Ascending aorta (tissue), 2 donors: ENCODE measurements at regions not wholly inside any gene's neighbourhood (a gene's known extent, or its start where the extent isn't known, plus 50 kb on each side); places are given as distances from the start of the nearest gene placed in this dataset.

Experiments used
- DNase-seq, 2 donors: peaks; one replicate each; pipeline ENCODE4 v3.0.0-alpha.2; 2019; ENCODE audit warnings: low spot score in 2 of 2
- H3K27ac ChIP-seq, 2 donors: fragments of 200-600 bp; sonication (generic); one replicate each; pipeline ENCODE4 v1.5.1; 2016 to 2017; ENCODE audit warnings: mild to moderate bottlenecking in 1 of 2
- H3K27me3 ChIP-seq: fragments of 200-600 bp; sonication (generic); one replicate; pipeline ENCODE4 v1.5.1; 2017
- H3K36me3 ChIP-seq, 2 donors: fragments of 200-600 bp; sonication (generic); one replicate each; pipeline ENCODE4 v1.5.1; 2016
- H3K4me1 ChIP-seq, 2 donors: fragments of 200-600 bp; sonication (generic); one replicate each; pipeline ENCODE4 v1.5.1; 2016 to 2017; ENCODE audit warnings: mild to moderate bottlenecking in 1 of 2
- H3K4me3 ChIP-seq, 2 donors: fragments of 200-600 bp; sonication (generic); one replicate each; pipeline ENCODE4 v1.5.1; 2016 to 2017; ENCODE audit warnings: mild to moderate bottlenecking in 1 of 2
- H3K9me3 ChIP-seq, 2 donors: fragments of 200-600 bp; sonication (generic); one replicate each; pipeline ENCODE4 v1.5.1; 2016
- CTCF ChIP-seq, 3 experiments: fragments of 200-600 bp in 2 of 3; fragments of 450-650 bp in 1 of 3; sonication (generic) in 2 of 3; IDR thresholded peaks; one replicate each; pipeline ENCODE4 v1.5.1; 2016 to 2019; ENCODE audit warnings: antibody characterized with exemption in 3 of 3, mild to moderate bottlenecking in 1 of 3, moderate library complexity in 1 of 3
- intact Hi-C: fragments of 100-400 bp; cut with DNase I; formaldehyde crosslinking; loops from one replicate; pipeline ENCODE4 v1.15.1; 2023

GRCh38 chr9:20040991-20041696 lies 252.3 kb upstream of the SLC24A2 start:
- TF ChIP-seq CTCF (IDR thresholded peaks at IDR 0.05): no peak
- Histone ChIP-seq H3K27ac (no peak overlapping the region), H3K27me3 (no peaks in the 10 kb centered on the region), H3K4me3 (no peak overlapping the region), H3K9me3 (no peaks in the 10 kb centered on the region), H3K4me1 (no peaks in the 10 kb centered on the region), H3K36me3 (no peaks in the 10 kb centered on the region)
- intact Hi-C loops: no loop called here
- no peak for DNase-seq

GRCh38 chr9:20037699-20038098 lies 248.9 kb upstream of the SLC24A2 start:
- Histone ChIP-seq H3K27me3 (no peaks in the 10 kb centered on the region), H3K27ac (no peak overlapping the region), H3K4me3 (no peak overlapping the region), H3K9me3 (no peaks in the 10 kb centered on the region), H3K4me1 (no peaks in the 10 kb centered on the region), H3K36me3 (no peaks in the 10 kb centered on the region)
- DNase-seq: no peak
- TF ChIP-seq CTCF (IDR thresholded peaks at IDR 0.05): no peak
- intact Hi-C loops: no loop called here

- Histone ChIP-seq H3K4me1 (no peaks in the 10 kb centered on the region), H3K27me3 (no peaks in the 10 kb centered on the region), H3K36me3 (no peaks in the 10 kb centered on the region), H3K27ac (no peak overlapping the region), H3K4me3 (no peak overlapping the region), H3K9me3 (no peaks in the 10 kb centered on the region)
- intact Hi-C loops: no loop called here
- no peak for TF ChIP-seq CTCF (IDR thresholded peaks at IDR 0.05)
- no peak for DNase-seq
Observed at GRCh38 chr9:20033511-20033910, 244.7 kb upstream of the SLC24A2 start.

GRCh38 chr9:20032413-20033006 lies 243.7 kb upstream of the SLC24A2 start:
- H3K27ac ChIP-seq: no peak overlapping the region
- no peaks in the 10 kb centered on the region for H3K9me3 ChIP-seq
- TF ChIP-seq CTCF (IDR thresholded peaks at IDR 0.05): no peak
- intact Hi-C loops: no loop called here
- no peaks in the 10 kb centered on the region for H3K27me3 ChIP-seq
- H3K4me1 ChIP-seq: no peaks in the 10 kb centered on the region
- no peak overlapping the region for H3K4me3 ChIP-seq
- H3K36me3 ChIP-seq: no peaks in the 10 kb centered on the region
- no peak for DNase-seq

GRCh38 chr9:20031836-20032235 lies 243.0 kb upstream of the SLC24A2 start:
- no peaks in the 10 kb centered on the region for H3K36me3 ChIP-seq
- no peaks in the 10 kb centered on the region for H3K9me3 ChIP-seq
- no peak overlapping the region for H3K27ac ChIP-seq
- H3K4me1 ChIP-seq: no peaks in the 10 kb centered on the region
- no peaks in the 10 kb centered on the region for H3K27me3 ChIP-seq
- no peak for TF ChIP-seq CTCF (IDR thresholded peaks at IDR 0.05)
- intact Hi-C loops: no loop called here
- no peak for DNase-seq
- H3K4me3 ChIP-seq: no peak overlapping the region
